Fibroblast of lung (primary cell): ENCODE measurements at regions not wholly inside any gene's neighbourhood (a gene's known extent, or its start where the extent isn't known, plus 50 kb on each side); places are given as distances from the start of the nearest gene placed in this dataset.
"Not testable (repeated sequence)": the region's sequence is repeated elsewhere in the genome, so short reads cannot be mapped to it uniquely, and the experiment has no call there.

Source experiments
- CTCF ChIP-seq, 2 donors: IDR thresholded peaks in 1 of 2; conservative IDR thresholded peaks in 1 of 2; 1 replicate in 1 of 2; 2 replicates in 1 of 2; pipeline ENCODE4 v1.5.1; 2011 to 2012; ENCODE audit warnings: low read length in 2 of 2, control low read depth in 1 of 2, inconsistent platforms in 1 of 2, low read depth in 1 of 2, mild to moderate bottlenecking in 1 of 2
- EZH2 ChIP-seq: IDR thresholded peaks from 2 replicates; pipeline ENCODE4 v1.5.1; 2012; ENCODE audit warnings: low read length, control low read depth, mild to moderate bottlenecking; ENCODE audit errors: missing control alignments

GRCh38 chr17:45644637-45645036, 139.5 kb upstream of the CRHR1 start:
- TF ChIP-seq CTCF (conservative IDR thresholded peaks at IDR 0.05 in 1 of 2, IDR thresholded peaks at IDR 0.05 in 1 of 2; ENCODE audit: low read depth in 1 of 2, low read length in 2 of 2); EZH2: not testable (repeated sequence)
